H1 (cell line): ENCODE measurements at regions not wholly inside any gene's neighbourhood (a gene's known extent, or its start where the extent isn't known, plus 50 kb on each side); places are given as distances from the start of the nearest gene placed in this dataset.

Experiments used
- CTCF ChIA-PET: fragments of 300-600 bp; sonication (Branson Sonifier 250); formaldehyde crosslinking; loops from one replicate; lab custom pipeline; 2021; ENCODE audit not compliant: partially characterized antibody; lab: Charles Lee
- POLR2A ChIA-PET: fragments of 300-600 bp; sonication (Branson Sonifier 250); formaldehyde crosslinking; loops from one replicate; lab custom pipeline; 2021; ENCODE audit warnings: inconsistent platforms; ENCODE audit not compliant: partially characterized antibody; lab: Charles Lee
- DNase-seq, 2 experiments: peaks; one replicate each; pipeline versions ENCODE4 v3.0.0 to v3.0.0-alpha.2; 2010 to 2022; ENCODE audit warnings: low spot score in 2 of 2, low read depth in 1 of 2, mixed read lengths in 1 of 2
- FAIRE-seq: peaks from 2 replicates; lab custom pipeline; 2011; peaks lifted over from hg19 to GRCh38; lab: Jason Lieb, UNC
- H2AFZ ChIP-seq: 2 replicates; pipeline ENCODE4 v1.8.1; 2012; ENCODE audit warnings: low read length, inconsistent platforms
- H2AK5ac ChIP-seq: 2 replicates; pipeline ENCODE4 v1.6.1; 2013; ENCODE audit warnings: low read depth, low read length
- H2BK120ac ChIP-seq: replicated peaks from 2 replicates; pipeline ENCODE3; 2013; ENCODE audit warnings: low read depth, low read length, inconsistent platforms
- H2BK12ac ChIP-seq: 2 replicates; pipeline ENCODE4 v1.6.1; 2013; ENCODE audit warnings: low read depth, low read length
- H2BK15ac ChIP-seq: 2 replicates; pipeline ENCODE4 v1.6.1; 2013; ENCODE audit warnings: low read length
- H2BK20ac ChIP-seq: 2 replicates; pipeline ENCODE4 v1.6.1; 2013; ENCODE audit warnings: low read length
- H2BK5ac ChIP-seq: 2 replicates; pipeline ENCODE4 v1.6.1; 2013; ENCODE audit warnings: low read depth, low read length
- H3K14ac ChIP-seq: 2 replicates; pipeline ENCODE4 v1.6.1; 2013; ENCODE audit warnings: inconsistent platforms; ENCODE audit not compliant: insufficient read length
- H3K18ac ChIP-seq: 2 replicates; pipeline ENCODE4 v1.6.1; 2013; ENCODE audit warnings: low read length; ENCODE audit errors: extremely low read depth
- H3K23ac ChIP-seq: 2 replicates; pipeline ENCODE4 v1.6.1; 2013; ENCODE audit warnings: inconsistent platforms; ENCODE audit not compliant: insufficient read length
- H3K23me2 ChIP-seq: 2 replicates; pipeline ENCODE4 v1.6.1; 2013; ENCODE audit warnings: low read depth, low read length
- H3K27ac ChIP-seq: 2 replicates; pipeline ENCODE4 v1.6.1; 2011; ENCODE audit warnings: low read depth, low read length, inconsistent platforms
- H3K27me3 ChIP-seq, 4 experiments: replicated peaks in 1 of 4; 1 replicate in 1 of 4; 2 replicates in 3 of 4; pipeline versions ENCODE4 v1.6.1 to v1.8.1; 2011 to 2013; ENCODE audit warnings: low read length in 3 of 4, mild to moderate bottlenecking in 3 of 4, inconsistent platforms in 2 of 4, mixed read lengths in 2 of 4, moderate library complexity in 1 of 4; ENCODE audit not compliant: control insufficient read depth in 3 of 4, insufficient read depth in 3 of 4; ENCODE audit errors: extremely low read depth in 1 of 4
- H3K36me3 ChIP-seq, 4 experiments: 2 replicates each; pipeline versions ENCODE4 v1.6.1 to v1.8.1; 2011 to 2013; ENCODE audit warnings: mild to moderate bottlenecking in 4 of 4, low read length in 3 of 4, moderate library complexity in 2 of 4, control low read depth in 1 of 4, inconsistent platforms in 1 of 4; ENCODE audit not compliant: insufficient read depth in 4 of 4, control insufficient read depth in 2 of 4
- H3K4ac ChIP-seq: replicated peaks from 2 replicates; pipeline ENCODE3; 2013; ENCODE audit warnings: low read length, low read depth, mixed read lengths, inconsistent platforms; ENCODE audit not compliant: insufficient read length
- H3K4me1 ChIP-seq, 4 experiments: replicated peaks in 1 of 4; 1 replicate in 1 of 4; 2 replicates in 3 of 4; pipeline versions ENCODE4 v1.6.1 to v1.8.1; 2011 to 2013; ENCODE audit warnings: low read length in 3 of 4, inconsistent platforms in 2 of 4, mixed read lengths in 1 of 4; ENCODE audit not compliant: insufficient read depth in 4 of 4, control insufficient read depth in 3 of 4
- H3K4me2 ChIP-seq, 2 experiments: 2 replicates each; pipeline versions ENCODE4 v1.6.1 to v1.8.1; 2011 to 2013; ENCODE audit warnings: low read depth in 2 of 2, low read length in 2 of 2, control low read depth in 1 of 2, inconsistent platforms in 1 of 2, mild to moderate bottlenecking in 1 of 2; ENCODE audit not compliant: insufficient read depth in 1 of 2
- H3K4me3 ChIP-seq, 4 experiments: fragments of 200-600, 300-600 bp in 1 of 4; sonication (generic), shearing (Covaris generic), sonication (Bioruptor Twin) in 1 of 4; 2 replicates each; pipeline versions ENCODE4 v1.5.1 to v1.8.1; 2011 to 2016; ENCODE audit warnings: low read length in 4 of 4, low read depth in 3 of 4, control low read depth in 2 of 4, inconsistent platforms in 2 of 4, mild to moderate bottlenecking in 2 of 4, mixed read lengths in 1 of 4, moderate library complexity in 1 of 4; ENCODE audit not compliant: insufficient read depth in 2 of 4; ENCODE audit errors: extremely low read depth in 1 of 4
- H3K56ac ChIP-seq: replicated peaks from 2 replicates; pipeline ENCODE3; 2013; ENCODE audit warnings: low read depth, mild to moderate bottlenecking, mixed read lengths, low read length, inconsistent platforms; ENCODE audit not compliant: insufficient read length
- H3K79me1 ChIP-seq: 2 replicates; pipeline ENCODE4 v1.6.1; 2013; ENCODE audit warnings: low read depth, low read length, control low read depth
- H3K79me2 ChIP-seq, 2 experiments: 2 replicates each; pipeline versions ENCODE4 v1.6.1 to v1.8.1; 2012 to 2013; ENCODE audit warnings: low read length in 2 of 2, mild to moderate bottlenecking in 2 of 2, inconsistent platforms in 1 of 2; ENCODE audit not compliant: insufficient read depth in 2 of 2, control insufficient read depth in 1 of 2
- H3K9ac ChIP-seq, 4 experiments: replicated peaks in 1 of 4; 1 replicate in 1 of 4; 2 replicates in 3 of 4; pipeline versions ENCODE4 v1.6.1 to v1.8.1; 2011 to 2013; ENCODE audit warnings: low read depth in 3 of 4, low read length in 3 of 4, control low read depth in 2 of 4, mild to moderate bottlenecking in 2 of 4, moderate library complexity in 2 of 4, inconsistent platforms in 1 of 4; ENCODE audit errors: extremely low read depth in 1 of 4
- H3K9me3 ChIP-seq, 2 experiments: 2 replicates each; pipeline versions ENCODE4 v1.6.1 to v1.8.1; 2012 to 2013; ENCODE audit warnings: mild to moderate bottlenecking in 2 of 2, moderate library complexity in 2 of 2, control low read depth in 1 of 2, inconsistent platforms in 1 of 2, low read depth in 1 of 2, low read length in 1 of 2, mixed read lengths in 1 of 2; ENCODE audit not compliant: insufficient read depth in 2 of 2
- H4K20me1 ChIP-seq, 2 experiments: replicated peaks in 1 of 2; 2 replicates each; pipeline versions ENCODE3 to v1.8.1; 2011 to 2013; ENCODE audit warnings: inconsistent platforms in 2 of 2, low read length in 2 of 2, mild to moderate bottlenecking in 1 of 2; ENCODE audit not compliant: insufficient read depth in 2 of 2, control insufficient read depth in 1 of 2
- H4K5ac ChIP-seq: 2 replicates; pipeline ENCODE4 v1.6.1; 2013; ENCODE audit warnings: low read length, low read depth, mixed read lengths, inconsistent platforms; ENCODE audit not compliant: insufficient read length
- H4K8ac ChIP-seq: 2 replicates; pipeline ENCODE4 v1.8.0; 2013; ENCODE audit warnings: mild to moderate bottlenecking, moderate library complexity, low read length, inconsistent platforms; ENCODE audit not compliant: insufficient read depth; ENCODE audit errors: extremely low read depth
- H4K91ac ChIP-seq: replicated peaks from 2 replicates; pipeline ENCODE3; 2013; ENCODE audit warnings: low read length, mixed read lengths, inconsistent platforms; ENCODE audit not compliant: insufficient read length
- EZH2 ChIP-seq: fragments of 200-600 bp; sonication (generic); IDR thresholded peaks from 2 replicates; pipeline ENCODE4 v1.7.1; 2012; ENCODE audit warnings: low read depth, mild to moderate bottlenecking, moderate library complexity, low read length, inconsistent platforms; ENCODE audit not compliant: severe bottlenecking
- MAFK ChIP-seq: IDR thresholded peaks from 2 replicates; pipeline ENCODE4 v1.6.1; 2012; ENCODE audit warnings: low read depth, mild to moderate bottlenecking, improper control_type of control experiment, low read length

DNA sequence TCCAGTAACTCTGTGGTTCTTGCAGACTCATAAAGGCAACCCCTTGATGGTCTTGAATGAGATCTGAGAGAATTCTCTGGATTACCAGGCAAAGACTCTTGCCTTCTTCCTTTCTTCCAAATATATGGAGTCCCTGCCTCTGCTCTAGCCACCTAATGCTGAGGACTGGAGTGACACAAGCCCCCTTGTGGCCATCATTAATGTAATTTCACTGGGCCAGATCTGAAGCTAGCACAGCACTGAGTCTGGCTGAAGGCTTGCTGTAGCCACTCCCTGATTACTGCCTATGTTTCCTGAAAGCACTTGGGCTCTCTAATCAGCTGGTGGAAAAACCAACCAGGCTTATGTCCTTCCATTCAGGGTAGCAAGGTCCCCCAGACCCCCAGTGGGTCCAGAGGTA, 559.3 kb upstream of the IRAK1BP1 start:
- Histone ChIP-seq H3K79me1 (no peaks in the 10 kb centered on the region), H3K27ac (no peak overlapping the region), H4K20me1 (no peaks in the 10 kb centered on the region), H2BK5ac (no peak overlapping the region), H3K18ac (no peak overlapping the region), H3K4me3 (no peak overlapping the region), H3K9me3 (no peaks in the 10 kb centered on the region), H3K79me2 (no peaks in the 10 kb centered on the region), H3K14ac (no peak overlapping the region), H4K5ac (no peak overlapping the region), H4K91ac (no peak overlapping the region), H3K23me2 (no peaks in the 10 kb centered on the region), H2BK12ac (no peak overlapping the region), H3K56ac (no peak overlapping the region), H3K36me3 (no peaks in the 10 kb centered on the region), H3K27me3 (no peaks in the 10 kb centered on the region), H3K23ac (no peak overlapping the region), H3K4me2 (no peak overlapping the region), H2AK5ac (no peak overlapping the region), H3K9ac (no peak overlapping the region), H4K8ac (no peak overlapping the region), H2BK120ac (no peak overlapping the region), H2AFZ (no peak overlapping the region), H2BK20ac (no peak overlapping the region), H2BK15ac (no peak overlapping the region), H3K4me1 (no peaks in the 10 kb centered on the region), H3K4ac (no peak overlapping the region)
- ChIA-PET CTCF (no interaction called here), POLR2A (no interaction called here)
- no peak for DNase-seq
- FAIRE-seq: no peak
- no peak for TF ChIP-seq EZH2
- TF ChIP-seq MAFK: no peak
